ENCODE measurements at regions not wholly inside any gene's neighbourhood (a gene's known extent, or its start where the extent isn't known, plus 50 kb on each side); places are given as distances from the start of the nearest gene placed in this dataset.
A peak's percentile ranks its signal among the peaks of the same experiment; 100 is the strongest.

DNA sequence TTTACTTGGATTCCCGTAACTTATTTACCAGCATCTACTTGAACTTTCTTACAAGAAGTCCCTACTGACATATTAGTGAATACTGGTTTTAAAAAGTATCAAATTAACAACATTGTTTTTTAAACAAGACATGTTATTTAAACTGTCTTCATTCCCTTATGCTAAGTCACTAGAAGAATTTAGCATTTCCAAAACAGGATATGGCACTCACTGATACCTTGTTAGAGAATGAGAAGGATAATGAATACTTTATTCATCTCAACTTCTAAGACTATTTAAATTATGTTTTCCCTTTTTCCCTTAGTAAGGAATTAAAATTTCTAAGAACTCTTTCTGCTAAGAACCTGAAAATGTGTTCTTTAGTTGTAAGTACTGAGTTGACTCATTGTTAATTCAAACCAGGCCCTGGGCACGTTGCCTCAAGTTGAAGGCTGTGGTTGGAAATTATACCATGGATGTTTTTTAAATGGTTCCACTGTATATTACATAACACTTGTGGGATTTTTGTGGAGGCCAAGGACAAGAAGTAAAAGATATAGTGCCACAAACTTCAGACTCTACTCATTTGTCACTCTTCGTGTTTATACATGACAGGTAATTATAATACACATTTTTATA is 219.0 kb upstream of the EDIL3 start:
- peak; percentile 86 for DNase-seq (ENCODE audit: low read depth)

DNA sequence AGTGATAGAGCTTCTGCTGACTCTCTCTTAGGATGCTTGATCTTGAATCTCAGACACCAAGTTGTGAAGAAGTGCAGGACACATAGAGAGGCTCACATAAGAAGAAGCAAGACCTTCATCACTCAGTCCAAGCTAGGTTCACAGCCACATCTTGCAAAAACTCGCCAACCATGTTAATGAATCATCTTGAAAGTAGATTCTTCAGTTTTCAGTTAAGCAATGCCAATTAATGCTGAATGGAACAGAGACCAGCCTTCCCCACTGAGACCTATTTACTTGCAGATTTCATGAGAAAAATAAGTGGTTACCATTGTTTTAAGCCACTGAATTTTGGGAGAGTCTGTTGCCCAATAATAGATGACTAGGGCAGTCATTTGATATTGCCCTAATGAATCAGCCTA is 217.7 kb upstream of the EDIL3 start:
- peak; percentile 72 for DNase-seq (ENCODE audit: low read depth)

DNA sequence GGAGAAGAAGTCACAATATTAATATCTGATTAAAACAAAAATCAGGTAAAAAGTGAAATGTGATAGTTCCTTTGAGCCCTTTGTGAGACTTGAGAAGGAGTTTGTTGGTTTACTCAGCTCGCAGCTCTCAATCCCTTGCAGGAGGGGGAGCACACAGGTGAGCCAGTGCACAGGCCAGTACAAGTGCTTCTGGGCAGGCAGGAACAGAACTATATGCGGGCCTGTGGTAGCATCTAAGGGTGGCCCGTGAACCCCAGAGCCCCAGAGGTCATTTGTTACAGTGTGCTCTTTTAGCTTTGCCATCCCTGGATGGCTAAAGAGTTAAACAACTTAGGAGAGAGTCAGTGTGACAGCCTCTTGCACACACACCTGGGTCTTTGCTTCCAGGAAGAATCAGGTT is 215.3 kb upstream of the EDIL3 start:
- DNase-seq (ENCODE audit: low read depth): no peak

DNA sequence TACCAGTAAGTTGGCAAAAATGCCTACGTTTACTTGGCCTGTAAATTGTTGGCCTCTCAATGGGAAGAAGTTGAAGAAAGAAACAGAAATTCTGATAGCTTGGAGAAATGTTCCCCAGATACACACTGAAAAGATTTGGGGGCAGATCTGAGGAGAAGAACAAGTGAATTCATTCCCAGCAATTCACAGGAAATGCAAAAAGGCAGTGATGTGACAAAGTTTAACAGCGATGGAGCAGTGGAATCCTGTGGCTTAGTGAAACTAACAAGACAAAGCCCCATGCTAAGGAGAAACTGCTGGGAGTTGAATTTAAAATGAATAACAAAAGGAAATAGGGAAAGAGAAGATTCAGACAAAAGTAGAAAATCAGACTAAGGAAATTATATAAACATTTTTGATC is 213.2 kb upstream of the EDIL3 start:
- no peak for DNase-seq (ENCODE audit: low read depth)

DNA sequence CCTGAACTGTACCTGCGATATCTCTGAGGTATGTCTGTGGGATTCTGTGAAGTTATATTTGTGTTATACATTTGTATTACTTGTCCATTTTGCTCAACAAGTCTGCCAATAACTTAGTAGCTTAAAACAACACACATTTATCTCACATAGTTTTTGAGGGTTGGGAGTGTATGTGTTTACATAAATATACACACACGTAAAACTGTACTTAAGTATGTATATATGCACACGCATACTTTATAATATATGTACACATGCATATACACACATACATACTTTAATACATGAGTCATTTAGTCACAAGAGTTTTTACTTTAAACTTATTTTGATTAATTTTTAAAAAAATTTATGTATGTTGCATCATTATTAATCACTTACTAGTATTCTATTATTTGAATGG is 205.9 kb upstream of the EDIL3 start:
- no peak for DNase-seq (ENCODE audit: low read depth)

DNA sequence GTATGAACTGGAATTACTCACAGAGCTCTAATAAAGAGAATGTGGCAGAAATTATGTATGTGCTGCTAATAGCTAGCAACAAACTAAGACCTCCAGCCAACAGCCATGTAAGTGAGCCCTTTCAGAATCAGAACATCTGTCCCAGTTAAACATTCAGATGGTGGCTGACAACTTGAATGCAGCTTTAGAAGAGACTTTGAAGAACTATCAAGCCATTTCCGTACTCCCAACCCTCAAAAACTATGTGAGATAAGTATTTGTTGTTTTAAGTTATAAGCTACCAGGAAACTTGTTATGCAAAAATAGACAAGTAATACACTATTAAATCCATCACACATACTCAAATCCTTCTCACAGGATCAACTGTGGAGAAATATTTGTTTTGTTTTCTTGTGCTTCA is 205.2 kb upstream of the EDIL3 start:
- no peak for DNase-seq (ENCODE audit: low read depth)

DNA sequence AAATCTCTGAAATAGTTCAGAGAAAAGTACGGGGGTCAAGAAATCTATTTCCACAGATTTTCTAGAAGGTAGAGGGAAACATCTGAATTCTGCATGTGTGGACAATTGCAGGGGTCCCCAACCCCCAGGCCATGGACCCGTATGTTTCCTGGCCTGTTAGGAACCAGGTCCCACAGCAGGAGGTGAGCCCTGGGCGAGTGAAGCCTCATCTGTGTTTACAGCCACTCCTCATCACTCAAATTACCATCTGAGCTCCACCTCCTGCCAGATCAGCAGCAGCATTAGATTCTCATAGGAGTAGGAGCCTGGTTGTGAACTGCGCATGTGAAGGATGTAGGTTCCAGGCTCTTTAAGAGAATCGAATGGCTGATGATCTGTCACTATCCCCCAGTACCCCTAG is 200.5 kb upstream of the EDIL3 start:
- DNase-seq (ENCODE audit: low read depth): no peak

DNA sequence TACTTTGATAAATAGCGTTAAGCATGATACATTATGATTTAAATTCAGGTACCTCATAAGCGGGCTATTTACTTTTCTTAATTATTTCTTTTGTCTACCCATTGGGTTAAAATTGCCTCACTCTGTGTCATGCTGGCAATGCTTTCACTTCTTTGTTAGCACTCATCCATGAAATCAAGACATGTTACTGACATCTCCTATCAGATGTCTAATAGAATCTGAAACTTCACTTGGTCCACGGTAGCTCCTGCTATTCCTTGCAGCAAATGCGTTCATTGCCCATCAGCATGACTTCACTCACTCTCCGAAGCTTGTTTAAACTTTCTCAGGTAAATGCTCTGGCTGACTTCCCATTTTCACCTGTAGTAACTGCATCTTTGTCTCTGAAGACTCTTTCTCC is 193.5 kb upstream of the EDIL3 start:
- DNase-seq (ENCODE audit: low read depth): no peak

DNA sequence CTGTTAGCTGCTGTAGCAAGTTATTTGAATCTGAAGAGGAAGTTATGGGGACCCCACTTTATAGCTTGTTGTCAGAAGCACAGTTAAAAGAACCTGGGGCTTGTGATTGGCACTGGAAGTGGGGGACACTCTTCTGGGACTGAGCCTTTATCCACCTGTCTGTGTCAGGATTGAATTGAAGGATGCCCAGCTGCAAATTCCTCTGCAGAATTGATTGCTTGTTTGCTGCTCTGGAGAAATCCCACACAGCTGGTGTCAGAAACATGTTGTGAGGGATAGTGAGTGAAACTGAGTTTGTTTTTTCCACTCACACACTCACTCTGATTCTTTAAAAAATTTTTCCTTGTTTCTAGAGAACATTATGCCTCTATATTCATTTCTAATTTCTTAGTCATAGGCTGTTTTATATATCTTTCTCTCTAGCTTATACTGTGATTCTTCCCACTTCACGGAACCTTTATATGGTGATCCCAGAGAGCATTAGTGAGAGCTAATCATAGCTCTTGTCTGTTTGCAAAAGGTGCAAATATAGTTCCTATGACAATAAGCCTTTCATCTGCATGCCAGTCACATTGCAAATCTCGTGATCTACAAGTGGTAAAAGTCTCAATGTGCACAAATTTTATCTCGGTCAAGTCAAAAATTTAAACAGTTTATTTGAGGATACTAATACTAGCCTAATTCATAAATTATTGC is 188.5 kb upstream of the EDIL3 start:
- DNase-seq (ENCODE audit: low read depth): no peak

DNA sequence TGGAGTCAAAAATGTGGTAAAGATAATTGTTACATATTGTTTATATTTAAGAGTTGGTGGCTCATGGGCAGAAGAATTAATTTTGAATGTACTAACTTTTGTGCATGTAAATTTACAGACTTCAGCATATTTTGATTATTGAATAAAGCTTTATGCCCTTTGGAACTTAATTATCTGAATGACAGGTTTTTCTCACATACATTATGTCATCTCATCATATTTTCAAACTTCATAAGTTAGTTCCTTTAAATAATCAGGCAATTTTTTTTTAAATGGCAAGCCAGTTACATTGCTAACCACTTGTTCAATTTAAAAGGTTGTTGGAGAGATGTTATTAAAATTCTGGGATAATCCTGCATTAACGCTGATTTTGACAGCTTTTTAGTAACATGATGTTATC is 184.6 kb upstream of the EDIL3 start:
- no peak for DNase-seq (ENCODE audit: low read depth)

DNA sequence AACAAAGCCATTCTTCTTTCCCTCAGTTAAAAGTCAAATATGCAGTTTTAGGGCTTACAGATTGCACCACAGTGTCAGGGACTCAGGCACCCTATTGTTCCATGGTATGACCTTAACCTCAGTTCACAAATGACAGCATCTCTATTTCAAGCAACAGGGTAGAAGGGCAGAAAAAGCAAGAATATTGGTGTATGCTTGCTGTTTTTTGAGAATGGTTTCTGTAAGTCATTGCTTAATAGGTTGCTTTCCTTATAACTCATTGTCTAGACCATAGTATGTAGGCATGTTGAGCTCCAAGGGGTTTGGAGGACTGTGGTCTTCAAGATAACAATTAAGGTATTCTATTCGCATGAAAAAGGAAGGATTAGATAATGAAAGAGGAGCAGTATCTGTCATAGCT is 183.5 kb upstream of the EDIL3 start:
- no peak for DNase-seq (ENCODE audit: low read depth)

DNA sequence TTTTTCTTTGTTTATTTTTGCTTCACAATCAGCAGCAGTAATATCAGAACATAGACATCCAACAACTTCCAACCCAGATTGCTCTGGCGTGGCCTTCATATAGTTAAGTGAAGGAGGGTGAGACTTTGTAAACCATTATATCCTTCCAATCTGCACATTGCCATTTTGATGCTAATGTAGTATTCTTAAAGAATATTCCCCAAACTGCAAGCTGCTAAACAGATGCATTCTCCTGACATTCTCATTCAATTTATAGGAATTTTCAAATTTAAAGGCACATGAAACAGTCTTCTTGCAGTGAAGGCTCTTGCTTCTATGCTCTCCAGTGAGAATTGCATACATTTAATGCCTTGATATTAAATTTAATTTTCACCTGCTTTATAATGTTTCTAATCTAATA is 181.2 kb upstream of the EDIL3 start:
- no peak for DNase-seq (ENCODE audit: low read depth)

DNA sequence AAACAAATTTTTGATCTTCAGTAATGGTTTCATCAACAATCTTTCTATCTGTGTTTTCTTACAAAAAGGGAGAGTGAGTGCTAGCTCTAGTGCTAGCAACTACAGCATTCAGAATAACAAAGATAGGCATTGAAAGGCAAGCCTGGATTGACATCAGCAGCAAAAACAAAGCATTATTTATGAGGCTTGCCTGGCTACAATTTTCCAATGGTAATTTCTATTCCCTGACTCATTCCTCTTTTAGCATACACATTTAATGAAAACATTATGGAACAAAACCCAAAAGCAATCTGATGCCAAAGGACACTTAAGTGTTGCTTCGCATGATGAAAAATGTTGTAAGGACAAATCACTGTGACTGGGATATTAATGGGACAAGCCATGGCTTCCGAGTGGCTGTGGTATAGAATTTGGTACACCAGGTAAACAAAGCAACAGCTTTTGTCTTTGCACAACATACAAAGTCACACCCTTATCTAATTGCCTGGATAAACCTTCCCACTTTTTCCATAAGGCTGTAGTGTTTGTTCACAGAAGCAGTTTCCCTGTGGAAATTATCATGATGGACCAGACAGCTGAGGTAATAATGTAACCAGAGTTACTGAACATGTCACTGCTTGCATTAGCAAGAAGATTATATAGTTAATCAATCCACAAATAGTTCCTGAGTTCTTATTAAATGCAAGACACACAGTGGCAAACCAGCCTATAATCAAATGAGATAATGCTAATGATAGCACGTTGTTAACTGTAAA is 179.8 kb upstream of the EDIL3 start:
- peak; percentile 88 for DNase-seq (ENCODE audit: low read depth)

DNA sequence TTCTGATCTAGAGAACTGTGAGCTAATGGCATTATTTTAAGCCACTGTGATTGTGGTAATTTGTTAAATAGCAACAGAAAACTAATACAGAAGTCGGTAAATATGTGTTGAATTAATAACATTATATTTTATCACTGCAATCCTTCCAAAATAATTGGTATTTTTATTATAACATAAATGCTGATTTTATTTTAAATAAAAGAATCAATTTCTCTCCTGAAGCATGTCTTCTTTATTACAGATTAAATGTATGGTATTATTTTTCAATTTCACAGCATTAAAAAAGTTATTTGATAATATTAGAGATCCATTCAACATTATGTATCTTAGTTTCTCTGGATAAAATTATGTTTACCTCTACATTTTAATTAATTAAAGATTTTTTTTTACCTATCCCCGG is 165.5 kb upstream of the EDIL3 start:
- DNase-seq (ENCODE audit: low read depth): no peak

DNA sequence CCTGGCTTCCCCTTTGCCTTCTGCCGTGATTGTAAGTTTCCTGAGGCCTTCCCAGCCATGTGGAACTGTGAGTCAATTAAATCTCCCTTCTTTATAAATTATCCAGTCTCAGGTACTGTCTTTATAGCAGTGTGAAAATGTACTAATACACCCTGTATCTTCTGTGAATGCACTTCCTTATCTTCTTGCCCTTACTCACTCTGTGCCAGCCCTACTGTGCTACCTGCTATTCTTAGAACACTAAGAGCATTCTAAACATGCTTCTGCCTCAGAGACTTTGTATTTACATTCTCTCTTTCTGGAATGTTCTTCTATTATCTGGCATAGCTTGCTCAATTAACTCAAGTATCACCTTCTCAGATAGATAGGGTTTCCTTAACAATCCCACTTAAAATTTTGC is 164.4 kb upstream of the EDIL3 start:
- no peak for DNase-seq (ENCODE audit: low read depth)

DNA sequence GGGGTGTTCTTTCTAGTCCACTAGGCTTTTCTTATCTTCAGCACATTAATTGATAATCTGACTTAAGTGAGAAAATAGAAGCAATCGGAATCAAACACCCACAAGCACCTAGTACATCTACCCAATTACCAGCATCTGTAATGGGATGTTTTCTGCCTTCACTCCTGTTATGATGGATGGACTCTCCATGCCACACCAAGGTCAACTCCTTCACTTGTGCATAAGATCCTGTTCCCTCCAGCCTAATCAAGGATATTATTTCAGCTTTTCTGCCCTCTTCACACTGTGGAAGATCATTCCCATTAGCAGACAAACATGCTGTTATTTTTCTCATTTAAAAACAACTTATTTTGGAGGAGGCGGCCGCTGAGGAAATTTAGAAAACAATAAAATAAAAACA is 162.0 kb upstream of the EDIL3 start:
- no peak for DNase-seq (ENCODE audit: low read depth)

DNA sequence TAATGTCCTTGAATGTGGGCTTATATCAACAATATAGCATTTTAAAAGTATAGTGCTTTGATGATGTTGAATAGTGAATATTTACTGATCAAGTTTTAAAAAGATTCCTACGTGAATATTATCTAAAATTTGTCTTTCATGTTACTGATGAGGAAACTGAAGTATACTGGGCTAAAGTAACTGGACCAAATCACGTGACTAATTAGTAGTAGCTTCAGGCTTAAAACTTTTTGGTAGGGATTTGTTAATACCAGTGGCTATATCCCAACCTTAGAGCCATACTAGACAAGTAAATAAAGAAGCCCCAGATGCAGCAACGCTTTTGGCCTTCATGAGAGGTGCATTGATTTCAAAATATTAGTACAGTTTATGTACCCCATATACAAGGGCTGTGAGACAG is 152.1 kb upstream of the EDIL3 start:
- DNase-seq (ENCODE audit: low read depth): no peak

DNA sequence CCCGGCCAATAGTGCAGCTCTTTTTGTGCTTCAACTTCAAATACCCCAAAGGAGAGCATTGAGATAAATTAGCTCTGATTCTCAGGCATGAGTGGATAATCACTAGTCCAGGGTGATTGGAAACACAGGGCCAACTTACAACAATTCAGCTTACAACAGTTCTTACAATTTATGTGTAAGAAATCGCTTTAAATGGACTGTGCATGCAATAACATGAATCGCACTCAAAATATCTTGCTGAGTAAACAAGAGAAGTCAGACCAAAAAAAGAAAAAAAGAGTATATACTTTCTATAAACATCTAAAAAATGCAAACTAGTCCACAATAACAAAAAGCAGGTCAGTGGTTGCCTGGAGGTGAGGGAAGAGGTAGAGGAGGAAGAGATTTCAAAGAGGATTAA is 150.6 kb upstream of the EDIL3 start:
- DNase-seq (ENCODE audit: low read depth): no peak

DNA sequence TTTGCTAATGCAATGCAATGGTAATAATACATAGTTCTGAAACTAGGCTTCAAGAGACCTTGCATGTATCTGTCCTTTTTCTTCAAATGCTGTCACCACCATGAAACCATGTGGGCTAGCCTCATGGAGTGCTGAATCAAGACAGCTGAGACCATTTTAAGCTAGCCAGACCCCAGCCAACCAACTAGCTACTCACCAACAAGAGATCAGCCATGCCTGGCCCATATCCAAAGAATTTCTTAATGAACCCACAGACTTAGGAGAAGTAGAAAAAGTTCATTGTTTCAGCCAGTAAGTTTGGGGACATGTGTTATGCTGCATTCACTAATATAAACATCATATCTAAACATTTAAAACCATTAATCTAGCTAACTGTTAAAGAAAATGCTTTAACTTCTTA is 139.8 kb upstream of the EDIL3 start:
- DNase-seq (ENCODE audit: low read depth): no peak

DNA sequence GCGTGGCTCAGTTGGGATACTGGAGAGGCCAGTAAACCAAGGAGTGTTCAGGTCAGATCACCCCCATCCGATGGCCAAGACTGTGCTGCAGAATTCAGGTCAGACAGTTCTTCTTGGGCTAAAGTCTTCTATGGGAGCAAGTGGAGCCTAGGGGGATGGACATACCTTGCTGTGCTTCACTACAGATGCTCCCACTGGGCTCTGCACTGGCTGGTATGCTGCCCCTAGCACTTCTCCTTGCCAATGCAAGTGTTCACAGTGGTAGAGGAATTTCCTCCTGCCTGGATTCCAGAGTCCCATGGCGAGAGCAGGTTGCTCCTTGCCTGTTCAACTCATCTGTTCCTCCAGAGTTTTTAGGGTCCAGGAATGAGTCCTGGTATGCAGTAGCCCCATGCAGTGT is 134.2 kb upstream of the EDIL3 start:
- no peak for DNase-seq (ENCODE audit: low read depth)

DNA sequence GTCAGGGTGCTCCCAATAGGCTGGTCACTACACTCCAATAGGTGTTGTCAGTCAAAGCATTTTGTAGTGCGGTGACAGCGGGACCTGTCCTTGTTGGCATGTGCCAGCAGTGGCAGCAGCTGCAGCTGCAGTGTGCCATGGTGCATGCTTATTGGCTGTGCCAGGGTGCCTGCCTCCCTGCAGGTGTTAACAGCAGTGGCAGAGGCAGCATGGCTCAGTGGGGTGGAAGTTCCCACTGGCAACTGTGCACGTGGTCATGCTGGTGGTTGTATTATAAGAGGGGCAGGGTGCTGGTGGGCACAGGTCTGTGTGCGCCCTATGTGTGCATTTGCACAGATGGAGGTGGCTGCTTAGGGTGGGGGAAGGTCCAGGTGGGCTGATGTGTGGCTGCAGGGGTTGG is 133.7 kb upstream of the EDIL3 start:
- no peak for DNase-seq (ENCODE audit: low read depth)

DNA sequence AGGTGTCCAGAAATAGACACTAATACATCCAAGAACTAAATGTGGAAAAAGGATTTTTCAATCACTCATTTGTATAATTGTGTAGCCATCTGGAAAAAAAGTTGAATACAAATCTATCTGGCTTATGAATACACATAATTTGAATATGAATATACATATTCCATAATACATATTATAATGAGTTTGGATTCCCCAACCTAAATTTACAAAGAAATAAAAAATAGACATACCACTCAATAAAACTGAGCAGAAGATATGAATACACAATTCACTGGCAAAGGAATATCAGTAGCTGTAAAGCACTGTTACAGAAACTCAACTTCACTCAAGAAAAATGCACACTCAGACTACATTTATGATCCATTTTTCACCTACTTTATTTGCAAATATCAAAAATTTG is 121.9 kb upstream of the EDIL3 start:
- no peak for DNase-seq (ENCODE audit: low read depth)

DNA sequence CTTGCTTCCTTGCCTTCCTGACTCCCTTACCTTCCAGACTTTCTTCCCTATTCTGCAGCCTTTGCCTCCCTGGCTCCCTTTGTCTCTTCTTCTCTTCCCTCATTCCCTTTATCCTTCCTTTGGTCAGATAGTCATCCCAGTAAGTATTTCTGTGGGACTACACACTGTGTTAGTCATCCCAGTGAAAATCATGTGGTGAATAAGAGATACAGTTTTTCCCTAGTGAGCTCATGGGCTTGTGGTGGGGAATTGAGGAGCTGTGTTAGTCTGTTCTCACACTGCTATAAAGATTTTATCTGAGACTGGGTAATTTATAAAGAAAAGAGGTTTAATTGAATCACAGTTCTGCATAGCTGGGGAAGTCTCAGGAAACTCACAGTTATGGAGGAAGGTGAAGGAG is 109.8 kb upstream of the EDIL3 start:
- DNase-seq (ENCODE audit: low read depth): no peak

DNA sequence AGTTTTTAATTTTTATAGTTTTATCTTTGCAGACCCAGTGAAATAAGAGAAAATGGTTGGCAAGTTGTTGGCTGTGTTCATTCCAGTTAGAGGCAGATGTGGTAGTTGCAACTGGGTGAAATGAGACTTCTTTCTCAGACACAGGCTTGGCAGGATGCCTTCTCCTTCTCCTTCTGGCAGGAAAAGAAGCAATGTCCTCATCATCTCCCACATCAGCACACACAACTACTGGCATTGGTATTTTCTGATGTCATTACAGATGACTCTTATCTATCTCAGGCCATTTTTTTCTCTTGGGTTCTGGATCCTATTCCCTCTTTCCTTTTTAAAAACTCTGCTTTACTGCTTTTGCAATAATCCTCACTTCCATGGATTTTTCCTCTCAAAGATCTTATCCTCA is 103.3 kb upstream of the EDIL3 start:
- peak; percentile 85 for DNase-seq (ENCODE audit: low read depth)
